Gastrocnemius medialis (tissue), 4 donors: ENCODE measurements at regions not wholly inside any gene's neighbourhood (a gene's known extent, or its start where the extent isn't known, plus 50 kb on each side); places are given as distances from the start of the nearest gene placed in this dataset.

ENCODE experiments used
- POLR2A ChIP-seq, 2 donors: fragments of 450-650 bp; IDR thresholded peaks; one replicate each; pipeline ENCODE4 v1.6.1; 2017; ENCODE audit warnings: antibody characterized with exemption in 2 of 2, mild to moderate bottlenecking in 2 of 2, moderate library complexity in 2 of 2
- TF ChIP-seq, protein P1 (sequence below), 5 experiments: fragments of 450-650 bp in 3 of 5; fragments of 200-600 bp in 2 of 5; sonication (generic) in 2 of 5; IDR thresholded peaks in 4 of 5; conservative IDR thresholded peaks in 1 of 5; 1 replicate in 4 of 5; 2 replicates in 1 of 5; pipeline ENCODE4 v1.5.1; 2016 to 2019; ENCODE audit warnings: antibody characterized with exemption in 5 of 5, mild to moderate bottlenecking in 3 of 5, moderate library complexity in 3 of 5

DNA sequence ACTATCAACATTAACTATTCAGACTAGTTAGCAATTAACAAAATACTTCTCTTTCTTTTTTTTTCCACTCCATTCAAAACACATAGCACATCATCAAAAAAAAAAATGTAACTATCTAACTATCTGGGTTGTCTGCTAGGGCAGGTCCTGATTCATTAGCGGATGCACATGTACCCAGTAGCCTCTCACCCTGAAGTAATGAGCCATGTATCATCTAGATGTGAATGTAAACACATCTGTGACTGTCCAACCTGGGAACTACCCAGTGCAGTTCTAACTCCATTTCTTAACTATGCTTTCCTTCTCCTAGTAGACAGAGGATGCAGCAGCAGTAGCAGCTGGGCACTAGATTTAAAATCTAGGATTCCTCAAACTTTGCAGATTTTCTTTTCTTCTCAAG lies 183.1 kb upstream of the PIK3C3 start:
- no peak for TF ChIP-seq POLR2A (IDR thresholded peaks at IDR 0.05)
- TF ChIP-seq, protein P1, sequence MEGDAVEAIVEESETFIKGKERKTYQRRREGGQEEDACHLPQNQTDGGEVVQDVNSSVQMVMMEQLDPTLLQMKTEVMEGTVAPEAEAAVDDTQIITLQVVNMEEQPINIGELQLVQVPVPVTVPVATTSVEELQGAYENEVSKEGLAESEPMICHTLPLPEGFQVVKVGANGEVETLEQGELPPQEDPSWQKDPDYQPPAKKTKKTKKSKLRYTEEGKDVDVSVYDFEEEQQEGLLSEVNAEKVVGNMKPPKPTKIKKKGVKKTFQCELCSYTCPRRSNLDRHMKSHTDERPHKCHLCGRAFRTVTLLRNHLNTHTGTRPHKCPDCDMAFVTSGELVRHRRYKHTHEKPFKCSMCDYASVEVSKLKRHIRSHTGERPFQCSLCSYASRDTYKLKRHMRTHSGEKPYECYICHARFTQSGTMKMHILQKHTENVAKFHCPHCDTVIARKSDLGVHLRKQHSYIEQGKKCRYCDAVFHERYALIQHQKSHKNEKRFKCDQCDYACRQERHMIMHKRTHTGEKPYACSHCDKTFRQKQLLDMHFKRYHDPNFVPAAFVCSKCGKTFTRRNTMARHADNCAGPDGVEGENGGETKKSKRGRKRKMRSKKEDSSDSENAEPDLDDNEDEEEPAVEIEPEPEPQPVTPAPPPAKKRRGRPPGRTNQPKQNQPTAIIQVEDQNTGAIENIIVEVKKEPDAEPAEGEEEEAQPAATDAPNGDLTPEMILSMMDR (IDR thresholded peaks at IDR 0.05 in 4 of 5, conservative IDR thresholded peaks at IDR 0.05 in 1 of 5), result no peak
